NT2/D1 (cell line): ENCODE measurements at regions not wholly inside any gene's neighbourhood (a gene's known extent, or its start where the extent isn't known, plus 50 kb on each side); places are given as distances from the start of the nearest gene placed in this dataset.

Source experiments
- SUZ12 ChIP-seq: IDR thresholded peaks from 2 replicates; pipeline ENCODE4 v1.6.1; 2011; ENCODE audit not compliant: insufficient read length, insufficient read depth; ENCODE audit errors: extremely low read depth
- YY1 ChIP-seq: IDR thresholded peaks from 2 replicates; pipeline ENCODE4 v1.6.1; 2011; ENCODE audit not compliant: insufficient read length, insufficient read depth
- ZNF274 ChIP-seq: IDR thresholded peaks from 2 replicates; pipeline ENCODE4 v1.6.1; 2011; ENCODE audit warnings: mild to moderate bottlenecking, low read depth, low read length

- TF ChIP-seq YY1 (no peak), SUZ12 (no peak), ZNF274 (no peak)
These were observed 57.0 kb upstream of the PNMA1 start for GRCh38 chr14:73770977-73771847.
